HG02759 (cell line): ENCODE measurements at regions not wholly inside any gene's neighbourhood (a gene's known extent, or its start where the extent isn't known, plus 50 kb on each side); places are given as distances from the start of the nearest gene placed in this dataset.

Experiments used
- ATAC-seq: cut with Tn5 transposase; IDR thresholded peaks from one replicate; pipeline ENCODE4 v1.9.1; 2021; ENCODE audit warnings: mild to moderate bottlenecking, moderate library complexity; ENCODE audit not compliant: unreplicated experiment

GRCh38 chr2:151157000-151157735 is 104.5 kb downstream of the RBM43 start:
- ATAC-seq, result no peak

DNA sequence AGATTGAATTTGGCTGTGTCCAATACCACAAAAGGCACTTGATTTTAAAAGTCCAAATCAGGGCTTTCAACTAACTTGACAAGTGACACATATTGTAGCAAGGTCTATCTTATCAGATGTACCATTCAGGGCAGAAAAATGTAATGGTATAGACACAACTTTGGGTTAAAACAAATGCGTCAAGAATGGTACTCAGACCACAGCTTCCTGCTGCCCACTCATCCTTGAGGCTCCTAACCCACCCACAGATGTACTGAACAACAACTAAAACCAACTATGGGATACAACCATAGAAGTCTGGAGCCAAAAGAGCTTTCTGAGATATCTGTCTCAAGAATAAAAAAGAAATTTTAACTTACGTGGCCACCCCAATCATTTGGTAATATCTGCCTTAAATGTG is 105.2 kb downstream of the RBM43 start:
- ATAC-seq, result no peak

GRCh38 chr2:151153601-151154000 is 108.1 kb downstream of the RBM43 start:
- ATAC-seq, result no peak

DNA sequence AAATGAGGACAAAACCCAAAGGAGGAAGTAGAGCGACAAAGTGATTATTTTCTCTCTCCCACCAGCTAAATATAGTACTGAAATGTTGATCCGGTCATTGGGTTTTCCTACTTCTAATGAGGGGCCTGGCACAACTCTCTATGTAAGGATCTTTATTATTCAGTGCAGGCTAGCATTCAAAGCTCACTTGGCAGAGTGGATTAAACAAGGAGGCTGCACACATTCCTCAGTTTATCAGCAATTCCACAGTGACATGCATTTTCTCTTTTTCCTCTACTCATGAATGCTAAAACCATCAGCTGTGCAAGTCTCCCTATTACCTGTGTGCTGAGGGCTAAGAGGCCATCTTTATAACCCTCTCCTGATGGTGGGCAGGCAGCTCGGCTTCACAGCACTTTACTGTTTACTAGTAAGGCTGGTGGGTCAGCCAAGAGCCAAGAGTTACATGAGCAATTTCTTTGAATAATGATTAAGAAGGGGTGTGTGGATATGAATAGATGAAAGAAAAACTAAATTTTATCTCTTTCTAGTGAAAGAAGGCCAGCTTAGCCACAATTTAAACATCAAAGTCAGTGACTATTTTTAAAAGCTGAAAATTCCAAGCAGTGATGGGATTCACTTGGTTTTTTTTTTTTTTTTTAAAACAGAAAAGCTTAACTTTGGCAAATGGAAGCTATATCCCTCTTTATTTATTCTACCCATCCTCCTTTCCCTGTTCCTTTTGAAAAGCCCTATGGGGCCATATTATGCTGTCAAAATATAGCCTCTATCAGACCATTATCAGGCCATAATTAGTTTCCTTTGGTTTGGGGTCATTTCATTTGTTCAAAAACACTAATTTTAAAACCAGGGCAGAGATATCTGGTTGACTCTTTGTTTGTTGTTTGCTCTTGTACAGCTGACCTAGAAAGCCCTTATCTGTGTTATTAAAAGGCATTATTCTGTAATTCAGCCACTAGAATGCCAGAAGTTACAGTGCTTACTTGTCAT is 111.0 kb downstream of the RBM43 start:
- no peak for ATAC-seq

- no peak for ATAC-seq
Measured at GRCh38 chr2:151138507-151138906, 123.2 kb downstream of the RBM43 start.

DNA sequence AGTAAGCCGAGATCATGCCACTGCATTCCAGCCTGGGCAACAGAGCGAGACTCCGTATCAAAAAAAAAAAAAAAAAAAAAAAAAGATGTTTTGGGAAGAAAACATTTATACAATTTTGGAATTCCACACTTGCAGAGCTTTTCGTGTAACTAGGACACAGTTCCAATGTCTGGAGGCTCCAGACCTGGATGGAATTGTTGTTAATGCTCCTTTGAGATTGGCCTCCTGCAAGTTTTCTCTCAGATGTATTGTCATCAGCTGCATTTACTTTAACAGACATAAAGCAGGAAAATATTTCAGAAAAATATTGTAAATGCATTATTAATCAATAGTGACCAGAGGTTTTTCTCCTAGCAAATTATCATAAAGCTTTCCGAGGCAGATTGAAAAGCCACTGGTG is 124.1 kb downstream of the RBM43 start:
- no peak for ATAC-seq

GRCh38 chr2:151120011-151120410 is 141.7 kb downstream of the RBM43 start:
- ATAC-seq, result no peak

DNA sequence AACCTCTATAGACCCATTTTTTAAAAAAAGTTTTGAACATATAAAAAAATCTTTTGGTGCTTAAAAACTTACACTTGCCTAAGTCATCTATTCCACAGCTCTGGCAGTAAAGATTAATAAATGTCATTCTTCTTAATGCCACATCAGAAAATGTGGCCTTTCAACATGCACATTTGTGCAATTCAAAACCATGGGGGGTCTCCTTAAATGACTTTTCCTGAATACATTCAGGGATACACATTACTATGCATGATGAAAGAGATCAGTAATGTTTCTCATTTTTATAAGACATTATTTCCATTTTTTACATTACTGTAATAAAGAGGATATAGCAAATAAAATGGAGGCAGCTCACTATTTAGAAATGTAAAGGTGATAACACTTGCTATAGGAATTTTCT is 142.3 kb downstream of the RBM43 start:
- ATAC-seq, result no peak

- ATAC-seq, result no peak
Measured at GRCh38 chr2:151118269-151118668, 143.4 kb downstream of the RBM43 start.

DNA sequence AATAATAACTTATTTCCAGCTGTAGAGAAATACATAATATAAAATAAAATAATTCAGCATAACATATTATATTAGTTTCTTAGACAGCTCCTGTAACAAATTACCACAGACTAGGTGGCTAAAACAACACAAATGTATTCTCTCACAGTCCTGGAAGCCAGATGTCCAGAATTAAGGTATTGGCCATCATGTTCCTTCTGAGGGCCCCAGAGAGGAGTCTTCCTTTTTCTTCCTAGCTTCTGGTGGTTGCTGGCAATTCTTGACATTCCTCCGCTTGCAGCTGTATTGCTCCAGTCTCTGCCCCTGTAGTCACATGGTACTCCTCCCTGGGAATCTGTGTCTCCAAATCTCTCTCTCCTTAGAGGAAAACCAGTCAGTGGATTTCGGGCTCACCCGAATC is 146.8 kb downstream of the RBM43 start:
- no peak for ATAC-seq

GRCh38 chr2:151113318-151113717 is 148.3 kb downstream of the RBM43 start:
- no peak for ATAC-seq

DNA sequence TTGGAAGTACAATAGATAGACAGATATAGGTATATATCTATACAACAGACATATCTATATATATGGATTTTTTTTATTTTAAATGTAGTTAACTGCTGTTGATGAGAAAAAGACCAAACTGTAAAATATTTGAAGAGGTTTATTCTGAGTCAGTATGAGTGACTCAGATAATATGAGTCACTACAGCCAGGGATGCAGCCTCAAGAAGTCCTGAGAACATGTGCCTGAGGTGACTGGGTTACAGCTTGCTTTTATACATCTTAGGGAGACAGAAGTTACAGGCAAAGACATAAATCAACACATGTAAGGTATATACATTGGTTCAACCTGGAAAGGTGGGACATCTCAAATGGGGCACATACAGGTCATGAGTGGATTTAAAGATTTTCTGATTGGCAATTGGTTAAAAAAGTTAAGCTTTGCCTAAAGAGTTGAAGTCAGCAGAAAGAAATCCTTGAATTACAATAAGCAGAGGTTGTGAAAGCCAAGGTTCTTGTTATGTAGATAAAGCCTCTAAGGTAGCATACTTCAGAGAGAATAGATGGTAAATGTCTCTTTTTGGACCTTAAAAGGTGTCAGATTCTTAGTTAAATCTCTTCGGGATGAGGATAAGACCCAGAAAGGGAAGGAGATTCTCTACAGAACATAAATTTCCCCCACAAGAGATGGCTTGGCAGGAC is 149.9 kb downstream of the RBM43 start:
- no peak for ATAC-seq

DNA sequence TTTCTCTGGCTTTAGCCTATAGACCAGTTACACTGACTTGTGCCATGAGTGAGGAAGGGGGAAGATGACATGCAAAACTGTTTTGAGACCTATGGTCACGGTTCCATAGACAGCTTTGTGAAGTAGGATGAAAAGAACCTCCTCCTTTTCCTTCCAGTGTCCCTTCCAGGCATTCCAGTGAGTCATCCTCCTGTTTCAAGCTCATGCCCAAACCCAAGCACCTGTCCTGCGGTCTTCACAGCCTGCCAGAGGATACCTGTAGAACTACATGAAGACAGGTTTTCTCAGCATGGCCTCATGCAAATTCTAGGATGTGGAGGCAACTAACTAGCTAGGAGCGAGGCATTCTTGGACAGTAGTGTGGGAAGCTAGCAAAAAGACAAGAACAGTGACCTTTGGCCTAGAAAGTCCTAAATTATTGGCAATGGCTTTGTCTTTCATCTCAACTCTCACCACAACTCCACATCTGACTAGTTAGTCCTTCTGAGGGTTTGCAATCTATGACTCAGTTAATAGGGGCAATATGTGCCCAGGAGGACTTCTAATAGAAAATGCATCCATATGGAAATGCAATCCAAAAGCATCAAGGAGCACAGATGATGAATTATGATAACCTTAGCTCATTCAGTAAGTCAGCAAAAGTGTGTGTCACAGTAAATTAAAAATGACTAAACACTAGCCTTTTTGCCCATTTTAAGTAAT is 154.7 kb downstream of the RBM43 start:
- no peak for ATAC-seq

GRCh38 chr2:151103551-151103950 is 158.1 kb downstream of the RBM43 start:
- ATAC-seq, result no peak

- no peak for ATAC-seq
Measured at GRCh38 chr2:151102226-151102625, 159.4 kb downstream of the RBM43 start.

GRCh38 chr2:151098841-151099240 is 162.8 kb downstream of the RBM43 start:
- no peak for ATAC-seq

DNA sequence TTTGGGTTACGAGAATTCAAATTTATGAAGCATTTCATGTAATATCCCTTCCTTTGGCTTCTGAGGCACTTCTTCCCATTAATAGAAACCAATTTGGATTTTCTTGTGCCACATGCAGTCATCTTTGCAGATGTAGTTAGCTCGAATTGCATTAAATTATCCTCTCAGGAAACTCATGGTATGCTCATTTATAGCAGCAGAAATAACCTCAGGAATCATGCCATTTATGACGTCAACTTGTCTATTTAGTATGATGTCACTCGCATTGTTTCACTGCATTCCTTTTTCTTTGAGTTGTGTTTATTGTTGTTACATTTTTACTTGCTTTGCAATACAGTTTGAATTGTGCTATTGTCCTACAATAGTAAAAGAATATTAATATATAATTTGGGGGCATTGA is 163.8 kb downstream of the RBM43 start:
- ATAC-seq, result no peak

GRCh38 chr2:151097128-151097527 is 164.5 kb downstream of the RBM43 start:
- no peak for ATAC-seq

DNA sequence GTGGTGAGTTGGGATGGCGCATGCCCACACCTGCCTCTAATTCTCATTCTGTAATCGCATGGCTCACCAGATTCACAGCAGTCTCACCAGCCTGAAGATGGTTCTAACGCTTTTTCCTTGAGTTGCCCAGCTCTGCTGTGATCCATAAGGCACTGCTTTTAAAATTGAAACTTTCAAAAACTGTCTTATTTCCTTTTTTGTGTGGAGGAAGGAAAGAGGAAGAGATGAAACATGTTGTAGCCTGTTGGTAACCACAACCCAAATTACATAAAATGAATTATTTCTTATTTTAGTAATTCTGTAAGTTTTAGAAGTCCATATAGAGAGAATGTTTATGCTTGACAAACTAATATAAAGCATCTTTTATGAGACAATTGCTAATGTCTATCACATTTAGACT is 165.4 kb downstream of the RBM43 start:
- no peak for ATAC-seq

DNA sequence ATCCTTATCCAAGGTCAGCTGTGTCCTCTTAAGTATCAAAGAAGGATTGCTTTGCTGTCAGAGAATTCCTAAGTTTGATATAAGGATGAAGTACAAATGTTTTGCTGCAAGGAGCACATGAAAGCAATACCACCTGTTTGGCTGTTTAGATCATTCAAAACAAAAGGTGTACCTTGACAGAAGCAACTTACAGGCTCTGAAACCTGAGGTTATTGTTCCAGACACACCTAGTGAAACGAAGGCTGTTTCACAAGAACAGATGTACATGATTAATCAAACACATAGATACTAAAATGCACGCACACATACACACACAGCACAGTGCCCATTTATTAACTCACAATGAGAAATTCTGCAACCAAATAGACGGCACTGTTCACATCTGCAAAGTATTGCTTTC is 166.2 kb downstream of the RBM43 start:
- no peak for ATAC-seq

- no peak for ATAC-seq
Measured at GRCh38 chr2:151091583-151091982, 170.1 kb downstream of the RBM43 start.
